ENCODE measurements at regions not wholly inside any gene's neighbourhood (a gene's known extent, or its start where the extent isn't known, plus 50 kb on each side); places are given as distances from the start of the nearest gene placed in this dataset.

DNA sequence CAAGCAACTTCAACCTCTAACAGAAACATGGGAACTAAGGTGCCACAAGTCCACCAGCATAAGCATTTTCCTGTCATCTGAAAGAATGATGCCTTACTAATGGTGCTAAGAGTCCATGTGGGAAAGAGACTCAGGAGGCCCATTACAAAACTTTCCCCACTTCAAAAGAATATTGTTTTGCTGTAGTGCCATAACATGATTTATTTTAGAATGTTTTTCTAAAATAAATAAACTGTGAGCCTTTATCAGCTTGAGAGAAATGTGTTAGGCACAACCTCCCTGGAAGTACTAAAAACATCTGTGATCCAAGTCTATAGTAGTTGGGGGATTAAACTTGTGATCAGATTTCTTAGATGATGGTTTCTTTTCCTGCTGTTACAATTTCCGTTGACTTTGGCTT, 330.1 kb upstream of the MAP3K7 start:
- no peak overlapping the region for H3K27ac Mint-ChIP-seq
- no peaks in the 10 kb centered on the region for H3K4me1 Mint-ChIP-seq (ENCODE audit: low read depth)
- peaks cover 10% of the 10 kb centered on the region for H3K27me3 Mint-ChIP-seq (ENCODE audit: low read depth)

DNA sequence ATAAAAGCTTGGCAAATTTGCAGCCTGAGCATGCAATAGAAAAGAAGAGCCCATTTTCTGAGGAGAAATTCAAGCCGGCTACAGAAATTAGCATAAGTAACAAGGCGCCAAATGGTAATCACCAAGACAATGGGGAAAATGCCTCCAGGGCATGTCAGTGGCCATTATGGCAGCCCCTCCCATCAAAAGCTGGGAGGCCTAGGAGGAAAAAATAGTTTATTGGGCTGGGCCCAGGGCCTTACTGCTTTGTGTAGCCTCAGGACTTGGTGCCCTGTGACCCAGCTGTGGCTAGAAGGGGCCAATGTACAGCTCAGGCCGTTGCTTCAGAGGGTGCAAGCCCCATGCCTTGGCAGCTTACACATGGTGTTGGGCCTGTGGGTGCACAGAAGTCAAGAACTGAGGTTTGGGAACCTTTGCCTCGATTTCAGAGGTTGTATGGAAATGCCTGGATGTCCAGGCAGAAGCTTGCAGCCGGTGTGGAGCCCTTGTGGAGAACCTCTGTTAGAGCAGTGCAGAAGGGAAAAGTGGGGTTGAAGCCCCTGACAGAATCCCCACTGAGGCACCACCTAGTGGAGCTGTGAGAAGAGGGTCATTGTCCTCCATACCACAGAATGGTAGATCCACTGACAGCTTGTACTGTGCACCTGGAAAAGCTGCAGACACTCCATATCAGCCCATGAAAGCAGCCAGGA, 328.5 kb upstream of the MAP3K7 start:
- Mint-ChIP-seq H3K36me3 (ENCODE audit: low read depth) (no peaks in the 10 kb centered on the region), H3K27me3 (ENCODE audit: low read depth) (peaks cover 10% of the 10 kb centered on the region), H3K4me3 (no peak overlapping the region), H3K9me3 (peaks cover 3% of the 10 kb centered on the region), H3K4me1 (ENCODE audit: low read depth) (no peaks in the 10 kb centered on the region), H3K27ac (no peak overlapping the region)
- no peak for DNase-seq (ENCODE audit: low spot score)

More for the DNA sequence above, 330.1 kb upstream of the MAP3K7 start:
- no peaks in the 10 kb centered on the region for H3K36me3 Mint-ChIP-seq (ENCODE audit: low read depth)
- no peak for DNase-seq (ENCODE audit: low spot score)
- H3K9me3 Mint-ChIP-seq = peaks cover 3% of the 10 kb centered on the region
- H3K4me3 Mint-ChIP-seq = no peak overlapping the region

DNA sequence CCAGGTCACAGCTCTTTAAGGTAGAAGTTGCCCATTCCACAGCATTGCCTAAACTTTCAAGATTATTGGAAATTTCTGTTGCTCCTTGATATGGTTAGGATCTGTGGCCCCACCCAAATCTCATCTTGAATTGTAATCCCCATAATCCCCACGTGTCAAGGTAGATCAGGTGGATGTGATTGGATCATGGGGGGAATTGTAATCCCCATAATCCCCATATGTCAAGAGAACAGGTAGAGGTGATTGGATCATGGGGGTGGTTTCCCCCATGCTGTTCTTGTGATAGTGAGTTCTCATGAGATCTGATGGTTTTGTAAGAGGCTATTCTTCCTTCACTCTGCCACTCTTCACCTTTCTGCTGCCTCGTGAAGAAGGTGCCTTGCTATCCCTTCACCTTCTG, 327.4 kb upstream of the MAP3K7 start:
- no peaks in the 10 kb centered on the region for H3K36me3 Mint-ChIP-seq (ENCODE audit: low read depth)
- no peak for DNase-seq (ENCODE audit: low spot score)
- no peak overlapping the region for H3K4me3 Mint-ChIP-seq
- peaks cover 3% of the 10 kb centered on the region for H3K9me3 Mint-ChIP-seq
- no peaks in the 10 kb centered on the region for H3K4me1 Mint-ChIP-seq (ENCODE audit: low read depth)
- peaks cover 7% of the 10 kb centered on the region for H3K27me3 Mint-ChIP-seq (ENCODE audit: low read depth)
- no peak overlapping the region for H3K27ac Mint-ChIP-seq

DNA sequence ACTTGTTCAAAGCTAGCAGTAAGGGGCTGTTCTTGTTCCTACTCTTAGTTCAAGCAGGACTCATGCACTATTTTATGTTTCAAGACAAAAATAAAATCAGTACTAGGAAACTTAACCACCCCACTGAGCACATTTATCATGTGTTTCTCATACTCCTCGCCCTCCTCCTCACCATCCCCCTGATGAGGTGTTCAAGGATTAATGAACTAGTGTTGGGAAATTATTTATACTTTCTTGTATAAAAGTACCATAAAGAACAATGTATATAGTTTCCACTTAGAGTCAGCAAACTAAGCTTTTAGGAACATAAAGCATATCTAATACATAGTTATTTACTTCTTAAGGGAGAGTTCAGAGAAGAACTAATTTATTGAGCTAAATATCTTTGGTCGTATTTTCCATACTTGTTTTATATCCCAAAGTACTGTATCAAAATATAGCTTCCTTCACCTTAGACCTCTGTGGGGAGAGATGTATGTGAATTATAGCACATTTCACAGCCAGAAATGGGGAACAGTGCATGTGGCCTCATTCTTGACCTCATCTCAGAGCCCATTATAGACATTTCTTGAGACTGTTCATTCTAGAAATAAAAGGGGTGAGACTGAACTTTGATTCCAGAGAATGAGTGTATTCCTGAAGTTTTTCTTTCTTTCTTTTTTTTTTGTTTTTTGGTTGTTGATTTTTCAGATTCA, 326.5 kb upstream of the MAP3K7 start:
- H3K27ac Mint-ChIP-seq = no peak overlapping the region
- H3K4me1 Mint-ChIP-seq (ENCODE audit: low read depth) = no peaks in the 10 kb centered on the region
- DNase-seq (ENCODE audit: low spot score) = no peak
- H3K9me3 Mint-ChIP-seq = peaks cover 3% of the 10 kb centered on the region
- H3K27me3 Mint-ChIP-seq (ENCODE audit: low read depth) = peaks cover 3% of the 10 kb centered on the region
- H3K4me3 Mint-ChIP-seq = no peak overlapping the region
- H3K36me3 Mint-ChIP-seq (ENCODE audit: low read depth) = no peaks in the 10 kb centered on the region

DNA sequence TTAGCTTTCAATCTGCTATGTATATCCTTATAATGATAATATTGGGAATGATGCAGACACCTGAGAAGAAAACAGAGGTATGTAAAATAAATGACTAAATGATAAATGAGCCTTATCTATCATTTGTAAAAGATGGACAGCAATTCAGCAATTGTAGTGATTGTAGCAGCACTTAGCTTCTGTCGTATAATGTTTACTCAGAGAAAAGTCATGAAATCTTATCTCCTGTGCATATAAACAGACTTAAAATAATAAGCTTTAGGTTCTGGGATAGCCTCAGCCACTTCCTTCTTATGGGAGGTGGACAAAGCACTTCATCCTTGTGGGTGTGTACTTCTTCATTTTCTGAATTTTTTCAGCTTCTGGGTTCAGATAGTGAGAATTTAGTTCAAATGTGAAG, 324.8 kb upstream of the MAP3K7 start:
- peaks cover 2% of the 10 kb centered on the region for H3K27me3 Mint-ChIP-seq (ENCODE audit: low read depth)
- H3K4me3 Mint-ChIP-seq = no peak overlapping the region
- H3K36me3 Mint-ChIP-seq (ENCODE audit: low read depth) = no peaks in the 10 kb centered on the region
- H3K27ac Mint-ChIP-seq = no peak overlapping the region
- DNase-seq (ENCODE audit: low spot score) = no peak
- H3K4me1 Mint-ChIP-seq (ENCODE audit: low read depth) = no peaks in the 10 kb centered on the region
- H3K9me3 Mint-ChIP-seq = peaks cover 3% of the 10 kb centered on the region

DNA sequence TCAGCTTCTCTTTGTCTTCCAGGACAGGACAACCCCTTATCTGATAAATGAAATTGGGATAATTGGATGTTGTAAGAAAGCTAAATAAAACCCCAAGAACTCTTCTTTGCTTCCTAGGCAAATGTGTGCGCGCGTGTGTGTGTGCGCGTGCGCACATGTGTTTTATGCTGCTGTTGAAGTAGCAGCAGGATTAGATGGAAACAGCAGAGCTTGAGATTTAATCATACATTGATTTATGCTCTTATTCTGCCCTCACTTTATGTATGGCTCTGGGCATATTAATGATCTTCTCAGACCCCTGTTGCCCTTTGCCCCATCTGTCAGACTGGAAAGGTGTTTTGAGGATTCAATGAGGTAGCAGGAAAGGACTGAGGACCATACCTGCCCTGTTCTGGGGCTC, 324.0 kb upstream of the MAP3K7 start:
- no peaks in the 10 kb centered on the region for H3K36me3 Mint-ChIP-seq (ENCODE audit: low read depth)

DNA sequence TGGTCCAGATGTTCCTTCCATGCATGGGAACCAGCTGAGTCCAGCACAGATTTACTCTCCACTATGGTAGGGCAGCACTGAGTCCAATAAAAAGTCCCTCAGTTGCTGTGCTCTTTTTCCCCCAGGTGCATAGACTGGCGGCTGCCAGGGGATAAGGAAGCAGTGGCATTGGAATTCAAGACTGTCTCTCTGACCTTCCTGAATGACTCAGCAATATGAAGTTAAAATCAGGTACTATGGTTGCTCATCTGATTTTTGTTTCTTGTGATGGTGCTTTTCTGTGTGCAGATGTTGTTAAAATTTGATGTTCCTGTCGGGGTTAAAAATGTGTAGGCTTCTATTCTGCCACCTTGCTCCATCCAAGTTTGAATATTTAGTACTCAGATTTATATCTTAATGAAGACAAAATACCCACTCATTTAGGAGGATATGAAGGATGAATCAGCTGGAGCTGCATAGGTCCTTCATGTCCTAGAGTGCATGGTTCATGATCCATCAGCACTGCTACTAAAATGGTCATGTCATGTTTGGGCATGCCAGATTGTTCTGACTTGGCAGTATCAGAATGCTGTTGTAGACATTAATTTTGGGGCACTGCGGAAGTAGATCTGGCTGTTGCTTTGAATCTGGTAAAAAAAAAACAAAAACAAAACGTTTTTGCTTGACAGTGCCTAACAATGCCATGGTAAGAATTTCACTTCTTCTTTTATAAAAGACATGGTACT, 321.2 kb upstream of the MAP3K7 start:
- no peaks in the 10 kb centered on the region for H3K36me3 Mint-ChIP-seq (ENCODE audit: low read depth)
- H3K4me1 Mint-ChIP-seq (ENCODE audit: low read depth) = no peaks in the 10 kb centered on the region
- peaks cover 2% of the 10 kb centered on the region for H3K27me3 Mint-ChIP-seq (ENCODE audit: low read depth)
- H3K27ac Mint-ChIP-seq = no peak overlapping the region
- H3K4me3 Mint-ChIP-seq = no peak overlapping the region
- DNase-seq (ENCODE audit: low spot score) = no peak
- no peaks in the 10 kb centered on the region for H3K9me3 Mint-ChIP-seq

More for the DNA sequence above, 324.0 kb upstream of the MAP3K7 start:
- Mint-ChIP-seq H3K4me3 (no peak overlapping the region), H3K27ac (no peak overlapping the region), H3K4me1 (ENCODE audit: low read depth) (no peaks in the 10 kb centered on the region), H3K9me3 (no peaks in the 10 kb centered on the region), H3K27me3 (ENCODE audit: low read depth) (peaks cover 2% of the 10 kb centered on the region)
- no peak for DNase-seq (ENCODE audit: low spot score)

DNA sequence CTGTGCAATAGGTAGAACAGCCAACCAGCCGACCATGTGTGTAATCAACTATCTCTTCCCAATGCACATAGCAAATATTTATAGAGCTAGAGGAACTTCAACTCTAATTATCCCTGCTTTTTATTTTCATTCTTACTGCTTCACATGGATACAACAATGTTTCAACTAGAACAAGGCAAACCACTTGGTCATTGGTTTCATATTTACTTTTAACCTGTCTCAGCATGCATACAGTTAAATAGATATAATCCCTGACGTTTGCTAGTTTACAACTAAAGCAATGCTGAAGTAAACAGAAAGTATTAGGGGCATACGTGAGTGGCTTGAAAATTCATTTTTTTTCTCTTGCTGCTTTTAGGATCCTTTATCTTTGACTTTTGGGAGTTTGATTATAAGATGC, 318.5 kb upstream of the MAP3K7 start:
- H3K36me3 Mint-ChIP-seq (ENCODE audit: low read depth) = no peaks in the 10 kb centered on the region
- no peaks in the 10 kb centered on the region for H3K4me1 Mint-ChIP-seq (ENCODE audit: low read depth)
- H3K9me3 Mint-ChIP-seq = no peaks in the 10 kb centered on the region
- no peak for DNase-seq (ENCODE audit: low spot score)
- H3K4me3 Mint-ChIP-seq = no peak overlapping the region
- no peak overlapping the region for H3K27ac Mint-ChIP-seq
- no peaks in the 10 kb centered on the region for H3K27me3 Mint-ChIP-seq (ENCODE audit: low read depth)

DNA sequence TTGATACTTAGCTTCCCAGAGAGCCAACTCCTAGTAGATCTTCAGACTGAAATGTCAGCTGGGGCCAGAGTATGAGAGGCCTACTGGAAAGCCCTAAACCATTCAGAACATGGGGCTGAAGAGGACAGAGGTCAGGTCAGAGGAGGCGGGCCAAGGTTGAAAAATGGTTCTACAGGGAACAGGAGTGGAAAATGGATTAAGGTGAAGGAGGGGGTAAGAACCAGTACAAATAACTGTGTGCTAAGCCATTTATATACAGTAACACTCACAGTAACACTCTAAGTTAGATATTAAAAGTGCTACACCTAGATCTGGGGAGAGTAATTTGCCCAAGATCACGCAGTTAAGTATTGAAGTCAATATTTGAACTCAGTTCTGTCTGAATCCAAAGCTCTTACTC, 313.2 kb upstream of the MAP3K7 start:
- H3K9me3 Mint-ChIP-seq = no peaks in the 10 kb centered on the region
- DNase-seq (ENCODE audit: low spot score) = no peak
- no peaks in the 10 kb centered on the region for H3K4me1 Mint-ChIP-seq (ENCODE audit: low read depth)
- H3K27me3 Mint-ChIP-seq (ENCODE audit: low read depth) = peaks cover 1% of the 10 kb centered on the region
- H3K27ac Mint-ChIP-seq = no peak overlapping the region
- H3K36me3 Mint-ChIP-seq (ENCODE audit: low read depth) = no peaks in the 10 kb centered on the region
- H3K4me3 Mint-ChIP-seq = no peak overlapping the region

DNA sequence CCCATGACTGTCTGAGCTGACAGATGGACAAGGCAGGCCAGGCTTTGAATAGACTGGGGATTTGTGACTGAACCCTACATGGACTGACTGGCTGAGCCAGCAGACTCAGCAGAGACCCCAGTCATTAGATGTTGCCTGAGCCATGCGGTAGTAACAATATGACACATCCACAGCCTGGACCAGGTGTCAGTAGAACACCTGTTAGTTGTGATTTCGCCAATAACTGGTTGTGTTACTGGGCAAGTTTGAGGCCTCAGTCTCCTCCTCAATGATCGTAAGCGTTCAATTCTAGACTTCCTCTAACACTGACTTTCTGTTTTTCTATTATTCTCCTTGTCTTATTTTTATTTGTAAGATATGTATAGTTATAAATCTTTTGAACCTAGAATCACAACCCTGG, 311.9 kb upstream of the MAP3K7 start:
- no peak for DNase-seq (ENCODE audit: low spot score)

DNA sequence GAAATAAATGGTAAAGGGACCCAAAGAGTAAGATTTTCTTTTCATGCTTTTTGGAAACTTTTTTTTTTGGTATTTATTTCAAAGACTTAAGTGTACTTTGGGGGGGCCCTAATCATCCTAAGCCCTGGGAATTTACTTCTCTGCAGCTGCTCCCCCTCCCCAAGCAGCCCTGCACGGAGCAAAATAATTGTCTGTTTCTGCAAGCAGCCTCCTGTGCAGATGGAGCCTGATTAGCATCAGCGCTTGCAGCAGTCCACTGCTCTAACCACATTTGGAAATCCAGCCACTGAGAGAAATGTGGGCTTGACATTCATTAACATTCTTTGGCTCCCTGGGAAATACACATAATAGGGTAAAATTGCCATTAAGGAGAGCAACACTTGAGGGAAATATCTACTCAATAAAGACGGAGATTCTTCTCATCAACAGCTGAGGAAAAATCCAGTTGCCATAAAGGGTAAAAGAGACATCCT, 309.2 kb upstream of the MAP3K7 start:
- Mint-ChIP-seq H3K4me1 (ENCODE audit: low read depth) (no peaks in the 10 kb centered on the region), H3K27ac (no peak overlapping the region), H3K27me3 (ENCODE audit: low read depth) (peaks cover 1% of the 10 kb centered on the region), H3K4me3 (no peak overlapping the region), H3K9me3 (no peaks in the 10 kb centered on the region), H3K36me3 (ENCODE audit: low read depth) (no peaks in the 10 kb centered on the region)
- no peak for DNase-seq (ENCODE audit: low spot score)

More for the DNA sequence above, 311.9 kb upstream of the MAP3K7 start:
- no peaks in the 10 kb centered on the region for H3K9me3 Mint-ChIP-seq
- H3K36me3 Mint-ChIP-seq (ENCODE audit: low read depth) = no peaks in the 10 kb centered on the region
- no peaks in the 10 kb centered on the region for H3K4me1 Mint-ChIP-seq (ENCODE audit: low read depth)
- no peak overlapping the region for H3K27ac Mint-ChIP-seq
- no peak overlapping the region for H3K4me3 Mint-ChIP-seq
- H3K27me3 Mint-ChIP-seq (ENCODE audit: low read depth) = peaks cover 1% of the 10 kb centered on the region

DNA sequence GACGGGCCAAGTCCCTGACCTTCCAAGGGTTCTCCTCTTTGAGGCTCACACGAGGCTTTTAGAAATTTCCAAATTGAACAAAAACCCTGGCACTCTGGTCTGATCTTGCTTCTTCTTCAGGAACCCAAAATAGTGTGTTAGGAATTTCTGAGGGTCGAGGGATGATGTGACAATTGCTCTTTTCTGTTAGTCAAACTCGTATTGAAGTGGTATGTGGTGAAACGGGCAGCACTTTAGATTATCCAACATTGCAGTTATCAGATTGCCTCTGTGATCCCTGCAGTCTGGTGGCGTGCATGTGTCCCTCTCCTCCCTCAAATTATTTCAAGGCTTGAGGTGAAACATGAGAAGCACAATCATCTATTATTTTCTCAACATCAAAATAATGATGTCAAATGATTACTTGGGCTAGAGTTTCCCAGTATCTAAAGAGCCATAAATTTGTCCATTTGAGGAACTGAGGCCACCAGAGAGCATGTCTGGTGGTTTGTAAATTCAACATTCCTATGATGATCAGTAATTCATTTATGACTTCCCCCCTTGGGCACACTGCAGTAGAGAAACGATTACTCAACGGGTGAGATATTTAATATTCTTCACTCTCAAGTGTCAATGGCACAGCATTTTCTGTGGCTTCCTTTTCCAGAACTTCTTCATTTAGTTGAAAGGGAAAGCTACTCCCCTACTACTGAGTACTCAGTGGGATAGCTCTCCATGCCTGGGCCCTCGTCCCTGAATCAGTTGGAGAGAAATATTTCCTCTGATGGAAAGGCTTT, 308.6 kb upstream of the MAP3K7 start:
- Mint-ChIP-seq H3K9me3 (no peaks in the 10 kb centered on the region), H3K27me3 (ENCODE audit: low read depth) (peaks cover 1% of the 10 kb centered on the region), H3K4me1 (ENCODE audit: low read depth) (no peaks in the 10 kb centered on the region), H3K36me3 (ENCODE audit: low read depth) (no peaks in the 10 kb centered on the region), H3K4me3 (no peak overlapping the region), H3K27ac (no peak overlapping the region)
- no peak for DNase-seq (ENCODE audit: low spot score)

DNA sequence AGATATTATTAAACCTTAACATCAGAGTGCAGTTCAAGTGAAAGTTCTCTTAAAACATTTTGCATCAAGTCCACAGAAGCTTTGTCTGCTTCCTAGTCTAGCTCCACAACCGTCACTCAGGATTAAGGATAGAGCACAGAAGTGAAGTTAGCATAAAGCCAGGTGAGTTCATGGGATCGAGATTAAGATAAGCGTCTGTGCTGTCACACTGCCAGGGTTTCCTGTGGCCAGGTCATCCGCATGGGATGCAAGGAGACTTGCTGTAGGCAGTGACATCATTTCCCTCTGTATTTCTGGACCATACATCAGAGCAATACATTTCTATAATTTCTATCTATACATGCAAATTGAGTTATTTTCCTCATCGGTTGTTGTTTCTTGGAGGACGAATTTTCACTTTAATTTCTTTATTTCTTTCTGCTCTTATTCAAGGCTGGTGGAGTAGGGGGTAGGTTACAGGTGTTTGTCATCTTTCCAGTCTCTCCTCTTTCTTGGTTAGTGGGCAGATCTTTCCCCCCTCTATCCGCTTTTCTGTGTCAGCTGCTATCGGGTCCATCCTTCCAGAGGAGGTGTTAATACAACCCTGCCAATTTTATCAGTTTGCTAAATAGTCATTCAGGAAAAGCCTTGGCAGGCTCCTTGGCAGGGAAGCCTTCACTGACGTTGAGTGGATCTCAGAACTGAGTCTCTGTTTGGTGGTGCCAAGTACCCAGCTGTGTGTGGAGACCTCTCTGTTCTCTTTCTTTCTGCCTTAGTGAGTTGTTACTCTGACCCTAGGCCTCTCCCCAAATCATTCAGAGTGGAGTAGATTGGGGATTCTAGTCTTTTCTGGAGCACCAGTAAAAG, 307.6 kb upstream of the MAP3K7 start:
- no peaks in the 10 kb centered on the region for H3K36me3 Mint-ChIP-seq (ENCODE audit: low read depth)
- H3K27ac Mint-ChIP-seq = no peak overlapping the region
- H3K4me1 Mint-ChIP-seq (ENCODE audit: low read depth) = no peaks in the 10 kb centered on the region
- H3K4me3 Mint-ChIP-seq = no peak overlapping the region
- H3K9me3 Mint-ChIP-seq = no peaks in the 10 kb centered on the region
- peaks cover 1% of the 10 kb centered on the region for H3K27me3 Mint-ChIP-seq (ENCODE audit: low read depth)
- no peak for DNase-seq (ENCODE audit: low spot score)
